IMR-90 (cell line): ENCODE measurements at regions not wholly inside any gene's neighbourhood (a gene's known extent, or its start where the extent isn't known, plus 50 kb on each side); places are given as distances from the start of the nearest gene placed in this dataset.

Experiments
- ATAC-seq: fragments of 200-7000 bp; cut with Tn5 transposase; 2 replicates; pipeline ENCODE4 v1.9.1; 2020; ENCODE audit warnings: low read depth, mild to moderate bottlenecking, moderate library complexity
- BruUV-seq: library from RNA; stranded (reverse); fragments of 400-500 nt; replicated peaks from 2 replicates; lab custom pipeline; 2021; lab: Mats Ljungman, UMichigan
- CTCF ChIA-PET: fragments of 300-600 bp; formaldehyde crosslinking; extraction: SDS; loops from one replicate; lab custom pipeline; 2021; ENCODE audit warnings: antibody characterized with exemption; lab: Yijun Ruan, JAX
- POLR2A ChIA-PET: fragments of 300-600 bp; sonication (Branson Sonifier 250); formaldehyde crosslinking; loops from one replicate; lab custom pipeline; 2022; ENCODE audit warnings: antibody characterized with exemption; ENCODE audit not compliant: unreplicated experiment; lab: Charles Lee
- DNase-seq: peaks from one replicate; pipeline ENCODE4 v3.0.0; 2013
- H2AFZ ChIP-seq: replicated peaks from 2 replicates; pipeline ENCODE3; 2013; ENCODE audit warnings: low read length, mild to moderate bottlenecking; ENCODE audit not compliant: poor library complexity
- H2AK5ac ChIP-seq: 2 replicates; pipeline ENCODE4 v1.6.1; 2013; ENCODE audit warnings: low read depth, low read length, inconsistent platforms
- H2AK9ac ChIP-seq: replicated peaks from 2 replicates; pipeline ENCODE3; 2013; ENCODE audit warnings: mild to moderate bottlenecking, low read depth, low read length, moderate library complexity; ENCODE audit not compliant: poor library complexity
- H2BK120ac ChIP-seq: 2 replicates; pipeline ENCODE4 v1.6.1; 2013; ENCODE audit warnings: low read depth, low read length, inconsistent platforms
- H2BK15ac ChIP-seq: 3 replicates; pipeline ENCODE4 v1.6.1; 2013; ENCODE audit warnings: low read depth, low read length, inconsistent platforms
- H2BK20ac ChIP-seq: 2 replicates; pipeline ENCODE4 v1.6.1; 2013; ENCODE audit warnings: low read depth, mild to moderate bottlenecking, inconsistent platforms, low read length, moderate library complexity
- H2BK5ac ChIP-seq: 2 replicates; pipeline ENCODE4 v1.6.1; 2013; ENCODE audit warnings: mild to moderate bottlenecking, low read depth, low read length, inconsistent platforms; ENCODE audit not compliant: poor library complexity, severe bottlenecking
- H3K14ac ChIP-seq: replicated peaks from 2 replicates; pipeline ENCODE4 v1.6.1; 2013; ENCODE audit warnings: low read depth, low read length, inconsistent platforms
- H3K18ac ChIP-seq: 2 replicates; pipeline ENCODE4 v1.6.1; 2013; ENCODE audit warnings: low read depth, low read length, control low read depth
- H3K23ac ChIP-seq: 2 replicates; pipeline ENCODE4 v1.6.1; 2013; ENCODE audit warnings: low read depth, low read length, inconsistent platforms
- H3K27ac ChIP-seq: 2 replicates; pipeline ENCODE4 v1.5.1; 2013; ENCODE audit warnings: mild to moderate bottlenecking, control low read depth, low read length; ENCODE audit not compliant: insufficient read depth
- H3K27me3 ChIP-seq: 2 replicates; pipeline ENCODE4 v1.6.1; 2013; ENCODE audit warnings: low read length; ENCODE audit not compliant: control insufficient read depth, insufficient read depth
- H3K36me3 ChIP-seq: 2 replicates; pipeline ENCODE4 v1.6.1; 2013; ENCODE audit warnings: low read length, mixed read lengths; ENCODE audit not compliant: control insufficient read depth, insufficient read depth
- H3K4ac ChIP-seq: 2 replicates; pipeline ENCODE4 v1.6.1; 2013; ENCODE audit warnings: low read depth, low read length, inconsistent platforms
- H3K4me1 ChIP-seq: 2 replicates; pipeline ENCODE4 v1.6.1; 2013; ENCODE audit warnings: low read length, mixed read lengths; ENCODE audit not compliant: control insufficient read depth, insufficient read depth
- H3K4me2 ChIP-seq: 2 replicates; pipeline ENCODE4 v1.6.1; 2013; ENCODE audit warnings: low read depth, mild to moderate bottlenecking, control low read depth, low read length, moderate library complexity
- H3K4me3 ChIP-seq: 2 replicates; pipeline ENCODE4 v1.5.1; 2013; ENCODE audit warnings: low read depth, mild to moderate bottlenecking, control low read depth, low read length, moderate library complexity; ENCODE audit not compliant: insufficient read depth
- H3K56ac ChIP-seq: 2 replicates; pipeline ENCODE4 v1.6.1; 2013; ENCODE audit warnings: low read length, inconsistent platforms; ENCODE audit not compliant: insufficient read depth; ENCODE audit errors: extremely low read depth
- H3K79me1 ChIP-seq, 2 experiments: 2 replicates each; pipeline ENCODE4 v1.6.1; 2013; ENCODE audit warnings: low read length in 2 of 2, inconsistent platforms in 1 of 2, low read depth in 1 of 2
- H3K9ac ChIP-seq: 2 replicates; pipeline ENCODE4 v1.6.1; 2013; ENCODE audit warnings: low read depth, low read length, control low read depth
- H3K9me1 ChIP-seq: 2 replicates; pipeline ENCODE4 v1.6.1; 2013; ENCODE audit warnings: low read length, inconsistent platforms; ENCODE audit not compliant: insufficient read depth
- H3K9me3 ChIP-seq: 2 replicates; pipeline ENCODE4 v1.6.1; 2013; ENCODE audit warnings: low read length; ENCODE audit not compliant: control insufficient read depth, insufficient read depth
- H4K20me1 ChIP-seq: 2 replicates; pipeline ENCODE4 v1.6.1; 2013; ENCODE audit warnings: low read length, inconsistent platforms; ENCODE audit not compliant: insufficient read depth
- H4K5ac ChIP-seq: 2 replicates; pipeline ENCODE4 v1.6.1; 2013; ENCODE audit warnings: mild to moderate bottlenecking, low read depth, low read length, control low read depth
- H4K8ac ChIP-seq, 2 experiments: 2 replicates each; pipeline ENCODE4 v1.6.1; 2013; ENCODE audit warnings: low read depth in 2 of 2, low read length in 2 of 2, control low read depth in 1 of 2, inconsistent platforms in 1 of 2
- H4K91ac ChIP-seq: 2 replicates; pipeline ENCODE4 v1.6.1; 2013; ENCODE audit warnings: low read depth, low read length, inconsistent platforms; ENCODE audit not compliant: insufficient read depth
- BHLHE40 ChIP-seq: fragments of 150-350 bp; IDR thresholded peaks from 2 replicates; pipeline ENCODE4 v1.6.1; 2016; ENCODE audit warnings: mild to moderate bottlenecking, low read depth, low read length
- CHD1 ChIP-seq: IDR thresholded peaks from 2 replicates; pipeline ENCODE4 v1.6.1; 2012; ENCODE audit warnings: low read depth, low read length, improper control_type of control experiment
- ELK1 ChIP-seq: fragments of 150-350 bp; IDR thresholded peaks from 2 replicates; pipeline ENCODE4 v1.6.1; 2016; ENCODE audit warnings: low read depth, mild to moderate bottlenecking, low read length, moderate library complexity, borderline replicate concordance
- MAFK ChIP-seq: IDR thresholded peaks from 2 replicates; pipeline ENCODE4 v1.6.1; 2012; ENCODE audit warnings: low read depth, low read length, improper control_type of control experiment
- MAZ ChIP-seq: IDR thresholded peaks from 2 replicates; pipeline ENCODE4 v1.6.1; 2012; ENCODE audit warnings: low read depth, mild to moderate bottlenecking, low read length, improper control_type of control experiment, moderate library complexity, borderline replicate concordance
- MXI1 ChIP-seq: IDR thresholded peaks from 2 replicates; pipeline ENCODE4 v1.6.1; 2012; ENCODE audit warnings: low read depth, mild to moderate bottlenecking, low read length, moderate library complexity, borderline replicate concordance
- NFE2L2 ChIP-seq: fragments of 150-350 bp; IDR thresholded peaks from 2 replicates; pipeline ENCODE4 v1.6.1; 2016; ENCODE audit warnings: low read depth, mild to moderate bottlenecking, low read length
- POLR2A ChIP-seq: IDR thresholded peaks from 2 replicates; pipeline ENCODE4 v1.6.1; 2012; ENCODE audit warnings: mild to moderate bottlenecking, low read depth, low read length
- RAD21 ChIP-seq: IDR thresholded peaks from 2 replicates; pipeline ENCODE4 v1.6.1; 2012; ENCODE audit warnings: low read length, improper control_type of control experiment
- RCOR1 ChIP-seq: IDR thresholded peaks from 2 replicates; pipeline ENCODE4 v1.6.1; 2012; ENCODE audit warnings: mild to moderate bottlenecking, low read length, improper control_type of control experiment; ENCODE audit not compliant: insufficient replicate concordance
- RFX5 ChIP-seq: IDR thresholded peaks from 2 replicates; pipeline ENCODE4 v1.8.0; 2012; ENCODE audit warnings: low read depth, mild to moderate bottlenecking, low read length, moderate library complexity
- SMC3 ChIP-seq: fragments of 150-350 bp; IDR thresholded peaks from 2 replicates; pipeline ENCODE4 v1.6.1; 2016; ENCODE audit warnings: low read depth, mild to moderate bottlenecking, antibody characterized with exemption, low read length, moderate library complexity
- WGBS, 2 experiments: methylation state at CpG; one replicate each; pipeline versions ENCODE4 v1.1.5 to v1.1.7; 2013; ENCODE audit warnings: missing lambda C conversion rate in 2 of 2; ENCODE audit not compliant: insufficient read length in 1 of 2; ENCODE audit errors: extremely low coverage in 2 of 2; 5-methylcytosine and 5-hydroxymethylcytosine counted together
- dilution Hi-C: fragments of 300-500 bp; cut with HindIII; formaldehyde crosslinking; loops from one replicate; pipeline ENCODE4 v1.14.3; 2018; ENCODE audit warnings: low sequenced_read_pairs; ENCODE audit not compliant: unreplicated experiment
- in situ Hi-C: fragments of 300-500 bp; cut with MboI; formaldehyde crosslinking; loops from 3 replicates; pipeline ENCODE4 v1.14.3; 2019; ENCODE audit warnings: low sequenced_read_pairs, inconsistent platforms, mixed read lengths
- intact Hi-C: fragments of 100-400 bp; cut with micrococcal nuclease; formaldehyde crosslinking; loops from 2 replicates; pipeline ENCODE4 v1.10.0; 2022
- TF ChIP-seq, protein P1 (sequence below): fragments of 150-350 bp; IDR thresholded peaks from 2 replicates; pipeline ENCODE4 v1.6.1; 2017; ENCODE audit warnings: mild to moderate bottlenecking, antibody characterized with exemption, low read length, low read depth
- TF ChIP-seq, protein P2 (sequence below): conservative IDR thresholded peaks from 2 replicates; pipeline ENCODE4 v1.5.1; 2012; ENCODE audit warnings: mild to moderate bottlenecking, low read depth, low read length, improper control_type of control experiment

- Histone ChIP-seq H2BK15ac (no peak overlapping the region; the same call in 2 of the 3 replicates), H4K5ac (peak overlapping the region; percentile 41), H3K9me1 (peaks cover 11% of the 10 kb centered on the region; the same call in 1 of the 2 replicates), H2BK20ac (peak overlapping the region; percentile 13; the same call in 1 of the 2 replicates), H3K56ac (no peak overlapping the region), H3K27ac (no peak overlapping the region; the same call in 1 of the 2 replicates), H3K36me3 (no peaks in the 10 kb centered on the region), H3K23ac (no peak overlapping the region), H2AK5ac (peak overlapping the region; percentile 75), H3K9me3 (no peaks in the 10 kb centered on the region), H3K4me3 (no peak overlapping the region), H4K91ac (peak overlapping the region; percentile 31; the same call in 1 of the 2 replicates), H2BK5ac (no peak overlapping the region), H3K27me3 (no peaks in the 10 kb centered on the region), H2AFZ (peak overlapping the region; percentile 93), H3K14ac (no peak overlapping the region), H3K4me1 (peaks cover 10% of the 10 kb centered on the region), H3K9ac (no peak overlapping the region), H4K20me1 (no peaks in the 10 kb centered on the region), H3K79me1 (peaks cover 0 to 3% of the 10 kb centered on the region in 2 experiments; a peak in 1 of 4 replicates), H2AK9ac (peak overlapping the region; percentile 97), H3K4me2 (peak overlapping the region; percentile 34), H2BK120ac (no peak overlapping the region; the same call in 1 of the 2 replicates), H4K8ac (peak overlapping the region; percentile 53 to 86; a peak in 3 of 4 replicates), H3K18ac (no peak overlapping the region), H3K4ac (peak overlapping the region; percentile 48)
- dilution Hi-C loops (no loop called here), intact Hi-C loops (no loop called here), in situ Hi-C loops (no loop called here)
- WGBS, 2 experiments, result 47% methylated on average over 4 of the region's 10 CpGs; no CpG with 5 or more reads in 1 of the 2 experiments
- ChIA-PET POLR2A (interaction anchor here (0.6 to 1.4 kb wide), 2 partner anchors 9 to 59 kb away, joined by 3 to 7 read pairs; no protein-coding TSS in a partner anchor), CTCF (interaction anchor here (0.6 kb wide), 1 partner anchor 33 kb away, joined by 3 read pairs; no protein-coding TSS in a partner anchor)
- no TSS peak for BruUV-seq
- no peak for DNase-seq
- no peak for ATAC-seq
- TF ChIP-seq RAD21 (no peak), BHLHE40 (no peak), ELK1 (no peak), MAFK (no peak), RFX5 (no peak), SMC3 (no peak), NFE2L2 (no peak), RCOR1 (no peak), MXI1 (no peak), CHD1 (no peak), MAZ (no peak), POLR2A (no peak)
- TF ChIP-seq, protein P1, sequence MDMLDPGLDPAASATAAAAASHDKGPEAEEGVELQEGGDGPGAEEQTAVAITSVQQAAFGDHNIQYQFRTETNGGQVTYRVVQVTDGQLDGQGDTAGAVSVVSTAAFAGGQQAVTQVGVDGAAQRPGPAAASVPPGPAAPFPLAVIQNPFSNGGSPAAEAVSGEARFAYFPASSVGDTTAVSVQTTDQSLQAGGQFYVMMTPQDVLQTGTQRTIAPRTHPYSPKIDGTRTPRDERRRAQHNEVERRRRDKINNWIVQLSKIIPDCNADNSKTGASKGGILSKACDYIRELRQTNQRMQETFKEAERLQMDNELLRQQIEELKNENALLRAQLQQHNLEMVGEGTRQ, result no peak
- TF ChIP-seq, protein P2, sequence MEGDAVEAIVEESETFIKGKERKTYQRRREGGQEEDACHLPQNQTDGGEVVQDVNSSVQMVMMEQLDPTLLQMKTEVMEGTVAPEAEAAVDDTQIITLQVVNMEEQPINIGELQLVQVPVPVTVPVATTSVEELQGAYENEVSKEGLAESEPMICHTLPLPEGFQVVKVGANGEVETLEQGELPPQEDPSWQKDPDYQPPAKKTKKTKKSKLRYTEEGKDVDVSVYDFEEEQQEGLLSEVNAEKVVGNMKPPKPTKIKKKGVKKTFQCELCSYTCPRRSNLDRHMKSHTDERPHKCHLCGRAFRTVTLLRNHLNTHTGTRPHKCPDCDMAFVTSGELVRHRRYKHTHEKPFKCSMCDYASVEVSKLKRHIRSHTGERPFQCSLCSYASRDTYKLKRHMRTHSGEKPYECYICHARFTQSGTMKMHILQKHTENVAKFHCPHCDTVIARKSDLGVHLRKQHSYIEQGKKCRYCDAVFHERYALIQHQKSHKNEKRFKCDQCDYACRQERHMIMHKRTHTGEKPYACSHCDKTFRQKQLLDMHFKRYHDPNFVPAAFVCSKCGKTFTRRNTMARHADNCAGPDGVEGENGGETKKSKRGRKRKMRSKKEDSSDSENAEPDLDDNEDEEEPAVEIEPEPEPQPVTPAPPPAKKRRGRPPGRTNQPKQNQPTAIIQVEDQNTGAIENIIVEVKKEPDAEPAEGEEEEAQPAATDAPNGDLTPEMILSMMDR, result no peak
Observed at GRCh38 chr5:134464988-134465815, 53.5 kb upstream of the CDKN2AIPNL start.
